ENCODE measurements at regions not wholly inside any gene's neighbourhood (a gene's known extent, or its start where the extent isn't known, plus 50 kb on each side); places are given as distances from the start of the nearest gene placed in this dataset.

DNA sequence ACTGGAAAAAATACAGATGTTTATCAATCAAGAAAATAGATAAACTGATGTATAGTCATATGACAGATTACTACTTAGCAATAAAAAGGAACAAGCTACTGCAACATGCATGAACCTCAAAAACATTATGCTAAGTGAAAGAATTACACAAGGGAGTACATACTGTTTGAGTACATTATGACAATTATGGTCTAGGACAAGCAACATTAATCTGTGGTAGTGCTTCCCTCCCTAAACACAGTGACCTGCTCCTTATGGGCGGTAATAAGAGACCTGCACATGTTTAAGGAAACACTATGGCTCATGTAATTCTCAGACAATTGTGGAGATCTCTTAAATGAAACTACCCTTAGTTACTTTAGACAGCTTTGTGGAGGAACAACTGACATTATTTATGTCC is 421.2 kb upstream of the FBXO33 start:
- DNase-seq = no peak

DNA sequence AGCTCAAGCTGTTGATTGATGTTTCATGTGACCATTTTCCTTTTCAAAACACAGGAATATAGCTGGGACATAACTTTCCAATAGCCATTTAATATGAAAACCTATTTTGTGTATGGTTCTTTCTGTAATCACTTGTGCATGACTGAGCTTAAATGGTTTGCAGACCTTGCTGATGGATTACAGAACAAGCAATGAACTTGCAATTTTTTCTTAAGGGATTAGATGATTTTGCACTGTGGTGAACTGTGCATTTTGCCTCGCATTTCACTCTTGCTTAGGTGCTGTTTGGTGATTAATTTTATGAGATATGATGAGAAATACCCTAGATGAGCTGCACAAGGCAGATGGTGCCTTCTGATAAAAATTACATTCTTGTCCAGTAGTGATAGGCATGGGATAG is 419.0 kb upstream of the FBXO33 start:
- DNase-seq = no peak

DNA sequence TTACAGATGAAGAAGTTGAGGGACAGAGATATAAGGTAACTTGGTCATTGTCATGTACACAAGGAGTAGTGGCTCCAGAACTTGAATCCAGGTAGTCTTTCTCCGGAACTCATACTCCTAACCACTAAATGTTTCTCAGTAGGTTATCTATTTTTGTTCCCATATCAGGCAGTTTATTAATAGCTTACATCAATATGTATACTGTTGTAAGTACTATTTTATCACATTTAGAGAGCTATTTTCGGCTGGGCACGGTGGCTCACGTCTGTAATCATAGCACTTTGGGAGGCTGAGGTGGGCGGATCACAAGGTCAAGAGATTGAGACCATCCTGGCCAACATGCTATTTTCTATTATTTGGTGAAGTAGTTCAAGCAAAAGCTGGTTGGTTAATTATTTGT is 415.6 kb upstream of the FBXO33 start:
- no peak for DNase-seq

DNA sequence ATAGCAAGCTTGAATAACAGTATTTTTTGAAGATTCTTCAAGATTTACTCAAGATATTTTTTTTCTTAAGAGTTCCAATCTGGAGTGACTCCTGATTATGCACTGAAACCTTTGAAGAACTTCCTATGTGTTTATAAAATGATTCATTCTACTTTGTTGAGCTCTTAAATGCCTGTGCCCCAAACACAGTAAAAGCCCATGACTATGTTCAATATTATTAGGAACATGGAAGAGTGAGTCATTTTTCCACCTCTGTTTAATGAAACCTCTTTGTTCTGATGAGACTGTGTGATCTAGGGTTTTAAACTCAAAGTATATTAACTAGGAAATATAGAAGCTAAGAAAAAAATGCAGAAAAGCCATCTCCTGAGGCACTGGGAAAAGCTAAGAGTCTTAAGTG is 415.0 kb upstream of the FBXO33 start:
- DNase-seq = no peak

DNA sequence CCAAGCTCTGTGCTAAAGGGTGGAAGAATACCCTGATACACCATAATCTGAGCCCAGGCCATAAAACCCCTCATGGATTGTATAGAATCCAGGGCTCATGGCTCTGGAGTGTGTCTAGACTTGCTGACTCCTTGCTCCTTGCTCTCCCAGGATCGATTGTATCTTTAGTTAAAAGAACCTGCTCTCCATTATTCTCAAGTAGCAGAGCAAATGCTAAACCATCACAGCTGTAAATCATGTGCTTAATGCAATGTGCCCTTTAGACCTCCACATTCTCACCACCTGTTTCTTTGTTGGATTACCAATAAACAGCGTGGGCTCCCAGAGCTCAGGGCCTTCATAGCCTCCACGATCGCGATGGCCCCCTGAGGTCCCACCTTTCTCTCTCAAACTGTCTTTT is 411.6 kb upstream of the FBXO33 start:
- DNase-seq = no peak

DNA sequence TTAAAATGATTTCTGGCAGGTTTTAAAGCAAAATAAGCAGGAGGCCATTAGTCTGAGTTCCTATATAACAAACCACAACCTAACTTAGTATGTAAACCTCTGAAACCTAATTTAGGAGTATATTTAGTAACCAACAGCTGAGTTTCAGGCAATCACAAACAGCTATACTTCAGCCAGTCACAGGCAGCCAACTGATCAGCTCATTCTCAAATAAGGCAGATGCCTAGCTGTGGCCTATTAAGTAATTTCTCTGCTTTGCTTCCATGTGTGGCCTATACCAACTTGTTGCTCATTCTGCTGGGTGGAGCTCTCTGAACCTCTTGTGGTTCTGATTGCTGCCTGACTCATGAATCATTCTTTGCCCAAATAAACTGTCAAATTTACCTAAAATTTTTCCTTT is 408.9 kb upstream of the FBXO33 start:
- DNase-seq = no peak

DNA sequence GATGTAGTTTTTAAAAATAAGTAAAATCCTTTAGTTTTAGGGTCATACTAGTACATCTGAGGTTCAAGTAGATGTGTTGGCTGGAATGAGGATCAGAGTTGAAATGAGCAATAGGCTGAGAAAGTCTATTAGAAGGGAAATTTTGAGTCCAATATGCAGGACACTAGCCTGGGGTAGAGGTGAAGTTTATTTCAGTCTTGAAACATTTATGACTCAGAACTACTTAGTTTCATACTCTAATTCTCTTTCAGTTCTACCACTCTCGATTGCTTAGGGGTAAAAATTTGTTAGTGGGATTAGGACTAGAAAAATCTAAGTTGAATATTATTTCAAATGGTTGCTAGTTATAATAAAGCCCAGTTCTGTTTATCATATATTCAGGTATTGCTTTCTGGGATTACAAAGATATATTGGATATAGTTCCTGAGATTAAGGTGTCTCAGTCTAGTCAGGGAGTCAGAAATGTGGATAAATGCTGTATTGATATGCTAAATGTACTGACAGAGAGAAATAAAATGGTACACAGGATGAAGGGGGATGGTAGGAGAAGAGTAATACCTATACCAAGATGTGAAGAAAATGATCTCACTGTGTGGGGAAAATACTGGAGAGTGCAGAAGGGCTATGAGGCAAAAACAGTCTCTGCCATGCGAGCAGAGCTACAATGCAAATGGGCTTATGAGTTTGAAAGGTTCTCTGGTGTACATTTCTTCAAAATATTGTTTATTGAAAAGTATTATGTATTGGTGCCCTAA is 395.8 kb upstream of the FBXO33 start:
- DNase-seq = no peak

DNA sequence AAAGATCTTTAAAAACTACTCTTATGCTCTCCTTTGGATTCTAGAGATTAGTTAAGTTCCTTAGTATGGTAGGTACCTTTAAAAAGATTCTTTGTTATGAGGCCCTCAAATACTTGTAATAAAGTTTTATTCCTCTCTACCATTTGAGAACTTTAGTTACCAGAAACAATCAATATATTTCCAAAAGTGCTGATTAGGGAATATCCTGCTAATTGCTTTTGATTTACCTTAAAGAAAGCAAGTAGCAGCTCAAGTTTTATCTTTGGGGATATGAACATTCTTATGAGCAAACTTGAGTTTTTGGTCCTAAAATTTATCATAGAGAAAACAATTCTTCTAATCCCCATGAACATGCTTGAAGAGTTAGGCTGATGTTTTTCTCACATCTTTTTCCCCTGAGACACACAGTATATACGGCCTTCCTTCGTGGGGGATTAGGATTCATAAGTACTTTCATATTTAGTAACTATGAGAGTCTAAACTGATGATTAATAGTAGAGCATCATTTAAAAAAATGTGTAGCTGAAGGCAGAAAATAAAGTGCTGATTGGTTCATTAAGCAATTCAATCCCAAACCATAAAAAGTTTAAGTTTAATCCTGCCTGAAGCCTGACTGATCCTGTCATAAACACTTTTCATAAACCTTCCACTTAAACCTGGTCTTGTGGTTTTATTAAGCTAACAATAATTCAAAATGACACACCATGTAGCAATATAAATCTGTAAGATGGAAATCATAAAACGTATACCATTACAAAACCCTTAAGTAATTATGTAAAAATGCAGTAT is 380.5 kb upstream of the FBXO33 start:
- no peak for DNase-seq

DNA sequence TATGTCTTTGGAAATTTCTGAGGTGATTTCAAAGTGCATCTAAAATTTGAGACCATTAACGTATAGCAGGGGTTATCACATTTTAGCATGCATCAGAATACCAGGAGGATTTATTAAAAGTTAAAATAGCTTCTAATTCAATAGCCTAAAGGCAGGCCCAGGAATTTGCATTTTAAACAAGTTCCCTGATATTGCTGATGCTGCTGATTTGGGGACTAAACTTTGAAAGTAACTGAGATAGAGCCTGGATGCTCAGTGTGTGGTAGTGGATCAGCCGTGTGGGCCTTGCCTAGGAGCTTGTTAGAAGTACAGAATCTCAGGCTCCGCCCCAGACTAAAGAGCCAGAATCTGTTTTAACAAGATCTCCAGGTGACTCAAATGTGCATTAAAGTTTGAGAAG is 375.0 kb upstream of the FBXO33 start:
- peak; percentile 32 for DNase-seq

DNA sequence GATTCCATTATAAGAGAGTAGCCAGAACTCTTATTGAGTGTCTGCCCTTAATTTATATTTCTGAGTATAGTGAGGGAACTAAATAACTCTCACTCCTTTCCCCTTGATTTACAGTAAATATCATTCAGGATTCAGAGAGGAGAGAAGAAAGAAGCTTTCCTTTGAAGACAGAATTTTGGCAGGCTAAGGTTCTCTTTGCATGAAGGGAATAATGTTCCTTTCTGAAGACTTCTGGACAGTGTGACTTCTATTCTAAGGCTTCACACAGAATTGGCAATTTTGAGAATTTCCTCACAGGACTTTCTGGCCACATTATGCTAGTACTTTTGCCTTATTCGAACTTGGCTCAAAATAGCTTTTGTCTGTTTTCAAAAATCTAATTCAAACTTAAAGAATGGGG is 352.2 kb upstream of the FBXO33 start:
- DNase-seq = no peak

DNA sequence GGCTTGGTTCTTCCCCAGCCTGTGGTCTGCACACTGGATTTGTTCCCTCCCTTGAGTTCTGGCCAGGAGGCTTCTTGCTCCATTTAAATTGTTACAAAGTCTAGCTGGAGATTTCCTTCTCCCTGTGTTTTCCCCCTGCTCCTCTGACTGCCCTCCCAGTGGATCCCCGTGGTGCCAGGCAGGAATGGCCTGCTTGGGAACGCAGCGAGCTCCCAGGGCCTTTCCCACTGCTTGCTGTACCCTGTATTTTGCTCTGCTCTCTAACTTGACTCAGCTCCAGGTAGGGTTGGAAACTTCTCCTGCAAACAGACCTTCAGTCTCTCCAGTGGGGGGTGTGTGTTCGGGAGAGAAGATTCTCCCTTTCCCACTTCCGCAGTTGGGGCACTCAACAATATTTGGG is 349.2 kb upstream of the FBXO33 start:
- no peak for DNase-seq

DNA sequence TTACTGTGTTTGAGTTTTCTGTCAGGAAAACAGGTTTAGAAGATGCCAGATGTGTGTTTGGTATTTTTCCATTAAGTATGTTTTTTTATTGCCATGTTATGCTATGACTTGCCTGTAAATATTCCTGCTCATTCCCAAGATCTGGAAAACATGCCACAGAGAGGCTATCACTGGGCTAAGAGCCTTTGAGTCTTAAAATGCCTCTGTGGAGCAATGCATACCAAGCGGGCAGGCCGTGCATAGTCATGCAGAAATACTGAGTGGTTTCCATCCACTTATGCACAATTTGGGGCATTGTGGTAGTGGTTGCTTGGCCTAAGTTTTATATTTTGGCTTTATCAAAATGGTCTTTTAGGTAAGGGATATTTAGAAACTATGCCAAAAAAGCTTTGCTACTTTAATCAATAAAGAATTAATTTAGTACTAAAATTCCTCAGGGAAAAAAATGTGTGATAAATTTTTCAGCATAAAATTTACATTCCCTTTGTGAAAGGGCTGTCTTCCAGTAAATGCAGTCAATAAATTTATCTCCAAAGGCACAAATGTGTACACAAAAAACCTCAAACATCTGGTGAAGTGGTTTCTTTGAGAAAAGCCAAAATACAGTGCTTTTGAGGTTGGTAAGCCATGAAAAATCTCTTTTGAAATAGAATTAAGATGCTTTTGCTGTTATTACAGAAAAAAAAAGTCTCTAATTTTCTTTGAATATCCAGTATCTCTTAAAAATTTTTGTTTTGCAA is 341.3 kb upstream of the FBXO33 start:
- no peak for DNase-seq

DNA sequence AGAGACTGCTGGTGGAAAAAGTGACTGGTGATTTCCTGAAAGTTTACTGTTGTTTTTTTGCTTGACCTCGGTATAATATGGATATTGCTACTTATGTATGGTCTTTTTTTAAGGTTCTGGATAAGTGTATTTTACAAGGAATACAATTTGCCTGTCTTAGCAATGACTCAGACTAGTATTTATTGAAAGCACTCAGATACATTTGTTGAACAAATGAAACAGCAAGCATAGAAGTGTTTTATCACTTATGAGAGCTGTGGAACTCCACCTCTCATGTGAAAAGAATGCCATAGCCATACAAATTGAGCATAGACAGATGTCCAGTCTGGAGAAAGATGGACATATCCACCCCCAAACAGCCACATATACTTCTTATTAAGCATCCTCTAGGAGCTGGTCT is 340.4 kb upstream of the FBXO33 start:
- DNase-seq = no peak

DNA sequence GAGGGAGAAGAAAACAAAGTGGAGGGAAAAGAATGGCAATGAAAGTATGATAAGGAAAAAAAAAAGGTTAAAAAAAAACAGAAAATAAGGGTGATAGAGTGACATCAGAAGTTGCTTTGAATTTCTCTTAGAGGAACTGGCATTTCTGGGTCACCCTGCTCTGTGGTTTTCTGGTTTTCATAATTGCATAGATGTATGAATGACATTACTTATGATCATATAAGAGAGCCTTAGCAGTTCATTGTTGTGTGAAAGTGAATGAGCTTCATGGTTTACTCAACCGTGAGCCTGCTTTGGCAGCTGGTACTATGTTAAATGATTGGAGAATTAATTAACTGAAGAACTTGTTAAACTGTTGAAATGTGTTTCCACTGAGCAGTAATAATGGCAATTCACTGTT is 336.4 kb upstream of the FBXO33 start:
- DNase-seq = no peak

DNA sequence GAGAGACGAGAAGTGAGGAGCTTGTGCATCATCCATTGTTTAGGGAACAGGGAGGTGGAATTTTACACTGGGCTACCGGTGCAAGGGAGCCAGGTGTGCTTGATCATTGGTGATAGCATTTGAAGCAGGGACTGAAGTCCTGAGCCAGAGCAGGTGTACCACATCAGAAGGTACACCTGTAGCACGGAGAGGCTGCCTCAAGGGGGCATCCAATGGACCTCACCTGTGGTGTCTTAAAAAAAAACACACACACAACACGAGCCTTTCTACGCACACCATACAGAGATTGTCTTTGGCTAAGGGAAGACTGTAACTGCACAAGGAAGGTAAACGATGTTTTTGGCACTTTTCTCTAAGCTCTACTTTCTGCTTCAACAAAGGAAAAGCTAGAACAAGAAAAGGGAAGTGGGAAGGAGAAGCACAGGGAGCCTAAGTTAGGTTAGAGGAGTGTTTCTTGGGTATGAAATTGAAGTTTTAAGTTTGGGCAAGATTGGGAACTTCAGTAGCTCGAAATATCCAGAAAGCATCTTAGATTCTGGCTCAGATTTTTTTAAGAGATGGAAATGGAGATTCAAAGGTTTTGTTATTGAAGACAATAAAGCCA is 334.3 kb upstream of the FBXO33 start:
- peak; percentile 7 for DNase-seq

DNA sequence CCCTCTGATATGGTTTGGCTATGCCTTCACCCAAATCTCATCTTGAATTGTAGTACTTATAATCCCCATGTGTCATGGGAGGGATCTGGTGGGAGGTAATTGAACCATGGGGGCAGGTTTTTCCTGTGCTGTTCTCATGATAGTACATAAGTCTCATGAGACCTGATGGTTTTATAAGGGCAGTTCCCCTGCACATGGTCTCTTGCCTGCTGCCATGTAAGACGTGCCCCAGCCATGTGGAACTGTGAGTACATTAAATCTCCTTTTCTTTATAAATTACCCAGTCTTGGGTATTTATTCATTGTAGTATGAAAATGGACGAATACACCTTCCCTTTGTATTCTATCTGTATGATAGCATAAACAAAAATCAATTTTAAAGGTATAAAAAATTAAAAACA is 333.4 kb upstream of the FBXO33 start:
- DNase-seq = no peak

DNA sequence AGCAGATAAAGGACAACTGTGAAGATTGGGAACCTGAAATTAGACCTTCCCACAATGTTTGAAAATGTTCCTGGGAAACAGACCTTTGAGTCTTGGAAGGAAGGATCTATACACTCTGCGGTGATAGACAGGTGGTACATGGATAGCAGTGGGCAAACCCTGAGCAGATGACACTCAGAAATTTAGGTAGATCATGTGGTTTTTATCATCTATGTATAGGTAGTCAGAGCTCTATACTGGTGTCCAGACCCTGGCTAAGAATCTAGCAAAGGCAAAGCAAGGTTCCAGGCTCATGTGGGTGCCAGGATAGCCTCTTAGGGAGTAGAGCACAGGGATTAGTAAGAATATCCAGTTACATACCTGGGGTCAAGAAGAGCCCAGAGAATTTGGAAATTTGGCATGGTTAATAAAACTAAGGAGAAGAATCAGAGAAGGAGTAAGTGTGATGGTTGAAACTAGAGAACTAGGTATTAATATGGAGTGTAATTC is 331.2 kb upstream of the FBXO33 start:
- no peak for DNase-seq

DNA sequence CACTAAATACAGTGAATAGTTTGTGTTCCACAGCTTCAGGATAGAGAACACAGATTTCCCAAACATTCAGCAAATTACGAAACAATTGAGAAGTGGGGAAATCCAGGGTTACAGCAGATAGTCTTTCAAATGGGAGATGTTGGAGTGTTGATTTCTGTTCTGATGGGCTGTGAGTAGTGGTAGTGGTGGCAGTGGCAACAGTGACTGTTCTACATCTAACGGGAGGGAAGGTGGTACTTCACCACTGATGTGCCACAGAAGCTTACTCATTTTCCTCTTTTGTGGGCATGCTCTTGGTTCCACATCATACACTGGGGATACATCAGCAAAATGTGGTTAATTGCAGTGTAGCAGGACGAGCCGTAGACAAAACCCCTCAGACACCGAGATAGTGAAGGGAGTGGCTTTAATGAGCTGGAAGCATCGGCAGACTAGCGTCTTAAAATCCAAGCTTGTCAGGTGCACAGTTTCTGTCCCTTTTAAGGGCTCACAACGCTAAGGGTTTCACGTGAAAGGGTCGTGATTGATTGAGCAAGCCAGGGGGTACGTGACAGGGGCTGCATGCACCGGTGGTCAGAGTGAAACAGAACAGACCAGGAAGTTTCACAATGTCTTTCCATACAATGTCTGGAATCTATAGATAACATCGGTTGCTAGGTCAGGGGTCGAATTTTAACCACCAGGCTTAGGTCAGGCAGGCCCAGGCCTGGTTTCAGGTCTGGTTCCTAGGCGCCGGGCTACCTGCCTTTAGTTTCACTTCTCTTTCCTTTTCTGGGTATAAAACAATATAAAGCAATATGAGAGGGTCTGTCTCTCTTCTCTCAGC is 330.6 kb upstream of the FBXO33 start:
- DNase-seq = no peak

DNA sequence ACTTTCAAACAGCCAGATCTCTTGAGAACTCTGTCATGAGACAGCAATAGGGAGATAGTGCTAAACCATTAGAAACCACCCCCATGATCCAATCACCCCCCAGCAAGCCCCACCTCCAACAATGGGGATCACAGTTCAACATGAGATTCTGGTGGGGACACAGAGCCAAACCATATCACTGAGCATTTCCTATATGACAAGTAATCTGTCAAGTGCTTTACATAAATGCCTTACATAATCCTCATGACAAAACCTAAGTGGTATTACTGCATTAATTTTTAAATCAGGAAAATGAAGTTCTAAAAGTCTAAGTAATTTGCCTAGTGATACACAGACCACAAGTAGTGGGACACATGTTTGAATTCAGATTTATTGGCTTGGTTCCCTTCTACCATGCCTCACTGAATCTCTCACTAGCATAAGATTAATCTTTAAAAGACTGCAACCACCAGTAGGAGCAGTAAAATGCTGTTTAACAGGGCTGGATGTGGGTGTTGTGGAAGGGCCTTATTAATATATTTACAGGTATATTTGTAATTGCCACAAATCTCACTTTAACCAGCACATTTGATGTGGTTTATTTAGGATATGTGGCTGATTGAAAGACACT is 323.1 kb upstream of the FBXO33 start:
- no peak for DNase-seq

DNA sequence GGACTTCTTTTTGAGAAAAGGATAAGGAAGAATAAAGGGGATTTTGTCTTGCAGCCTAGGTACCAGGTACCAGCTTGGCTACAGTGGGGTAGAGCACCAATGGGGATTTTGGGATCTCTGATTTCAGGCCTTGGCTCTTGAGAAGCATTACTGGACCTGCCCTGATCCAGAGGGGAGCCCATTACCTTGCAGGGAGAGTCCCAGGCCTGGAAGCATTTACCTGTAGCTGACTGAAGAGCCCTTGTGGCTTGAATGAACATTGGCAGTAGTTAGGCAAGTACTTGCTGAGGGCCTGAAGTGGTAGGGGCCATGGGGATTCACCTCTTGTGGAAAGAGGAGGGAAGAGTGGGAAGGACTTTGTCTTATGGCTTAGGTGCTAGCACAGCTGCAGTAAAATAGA is 308.2 kb upstream of the FBXO33 start:
- no peak for DNase-seq

DNA sequence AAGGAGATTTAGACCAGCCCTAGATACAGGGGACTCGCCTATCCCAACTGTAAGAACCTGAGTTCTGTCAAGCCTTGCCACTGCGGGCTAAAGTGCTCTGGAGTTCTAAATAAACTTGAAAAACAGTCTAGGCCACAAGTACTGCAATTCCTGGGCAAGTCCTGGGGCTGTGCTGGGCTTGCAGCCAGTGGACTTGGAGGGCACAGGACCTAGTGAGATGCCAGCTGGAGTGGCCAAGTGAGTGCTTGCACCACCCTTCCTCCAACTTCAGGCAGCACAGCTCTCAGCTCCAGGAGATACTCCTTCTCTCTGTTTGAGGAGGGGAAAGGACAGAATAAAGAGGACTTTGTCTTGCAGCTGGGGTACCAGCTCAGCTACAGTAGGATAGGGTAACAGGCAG is 307.6 kb upstream of the FBXO33 start:
- DNase-seq = no peak

DNA sequence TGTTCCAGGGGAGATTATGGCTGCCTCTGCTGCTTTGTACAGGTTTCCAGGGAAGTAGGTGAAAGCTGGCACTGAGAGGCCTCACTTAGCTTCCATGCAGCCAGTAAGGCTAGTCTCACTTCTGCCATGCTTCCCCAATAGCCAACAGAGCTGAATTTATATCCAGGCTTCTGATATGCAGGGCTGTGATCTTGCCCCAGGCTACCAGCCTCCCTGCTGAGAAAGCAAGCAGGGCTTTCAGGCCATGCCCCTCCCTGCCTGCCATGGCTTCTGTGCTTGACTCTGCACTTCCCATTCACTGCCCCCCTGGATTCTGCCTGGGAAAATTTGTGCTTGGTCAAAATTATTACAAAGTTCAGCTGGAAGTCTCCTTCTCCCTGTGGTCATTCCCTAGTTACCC is 302.1 kb upstream of the FBXO33 start:
- DNase-seq = no peak
